ENCODE measurements at regions not wholly inside any gene's neighbourhood (a gene's known extent, or its start where the extent isn't known, plus 50 kb on each side); places are given as distances from the start of the nearest gene placed in this dataset.
"Not testable (repeated sequence)": the region's sequence is repeated elsewhere in the genome, so short reads cannot be mapped to it uniquely, and the experiment has no call there.

GRCh38 chr18:40157120-40157519, 1797.9 kb upstream of the PIK3C3 start:
- DNase-seq (ENCODE audit: low read depth) = no peak

- no peak for DNase-seq (ENCODE audit: low read depth)
These were observed 1802.2 kb upstream of the PIK3C3 start for GRCh38 chr18:40152859-40153258.

GRCh38 chr18:40148960-40149359, 1806.1 kb upstream of the PIK3C3 start:
- no peak for DNase-seq (ENCODE audit: low read depth)

- no peak for DNase-seq (ENCODE audit: low read depth)
These were observed 1821.8 kb upstream of the PIK3C3 start for GRCh38 chr18:40133253-40133652.

GRCh38 chr18:40132438-40132837, 1822.6 kb upstream of the PIK3C3 start:
- not testable (repeated sequence) for DNase-seq (ENCODE audit: low read depth)

- DNase-seq (ENCODE audit: low read depth) = no peak
These were observed 1830.9 kb upstream of the PIK3C3 start for GRCh38 chr18:40124107-40124506.

- DNase-seq (ENCODE audit: low read depth) = no peak
These were observed 1834.1 kb upstream of the PIK3C3 start for GRCh38 chr18:40120796-40121391.

- DNase-seq (ENCODE audit: low read depth) = no peak
These were observed 1834.7 kb upstream of the PIK3C3 start for GRCh38 chr18:40120356-40120755.

GRCh38 chr18:40119581-40119980, 1835.5 kb upstream of the PIK3C3 start:
- DNase-seq (ENCODE audit: low read depth) = not testable (repeated sequence)

- DNase-seq (ENCODE audit: low read depth) = no peak
These were observed 1844.6 kb upstream of the PIK3C3 start for GRCh38 chr18:40110455-40110854.

GRCh38 chr18:40109252-40110049, 1845.6 kb upstream of the PIK3C3 start:
- DNase-seq (ENCODE audit: low read depth) = no peak

GRCh38 chr18:40108596-40108995, 1846.4 kb upstream of the PIK3C3 start:
- DNase-seq (ENCODE audit: low read depth) = no peak

- DNase-seq (ENCODE audit: low read depth) = no peak
These were observed 1852.1 kb upstream of the PIK3C3 start for GRCh38 chr18:40102903-40103302.

GRCh38 chr18:40099641-40100040, 1855.4 kb upstream of the PIK3C3 start:
- DNase-seq (ENCODE audit: low read depth) = no peak

- no peak for DNase-seq (ENCODE audit: low read depth)
These were observed 1858.4 kb upstream of the PIK3C3 start for GRCh38 chr18:40096675-40097074.

GRCh38 chr18:40094441-40094840, 1860.6 kb upstream of the PIK3C3 start:
- DNase-seq (ENCODE audit: low read depth) = no peak

GRCh38 chr18:40088130-40088529, 1866.9 kb upstream of the PIK3C3 start:
- DNase-seq (ENCODE audit: low read depth) = no peak

- DNase-seq (ENCODE audit: low read depth) = no peak
These were observed 1875.2 kb upstream of the PIK3C3 start for GRCh38 chr18:40079786-40080185.

- DNase-seq (ENCODE audit: low read depth) = no peak
These were observed 1879.4 kb upstream of the PIK3C3 start for GRCh38 chr18:40075616-40076015.

GRCh38 chr18:40072761-40073160, 1882.3 kb upstream of the PIK3C3 start:
- DNase-seq (ENCODE audit: low read depth) = no peak

- no peak for DNase-seq (ENCODE audit: low read depth)
These were observed 1888.7 kb upstream of the PIK3C3 start for GRCh38 chr18:40066368-40066767.

GRCh38 chr18:40063488-40063887, 1891.5 kb upstream of the PIK3C3 start:
- no peak for DNase-seq (ENCODE audit: low read depth)

GRCh38 chr18:40061086-40061485, 1893.9 kb upstream of the PIK3C3 start:
- no peak for DNase-seq (ENCODE audit: low read depth)

GRCh38 chr18:40060562-40060961, 1894.5 kb upstream of the PIK3C3 start:
- DNase-seq (ENCODE audit: low read depth) = no peak

Measured in RPMI7951 (cell line).